H1 (cell line): ENCODE measurements at regions not wholly inside any gene's neighbourhood (a gene's known extent, or its start where the extent isn't known, plus 50 kb on each side); places are given as distances from the start of the nearest gene placed in this dataset.

Experiments used
- ASH2L ChIP-seq: fragments of 200-600, 300-600 bp; sonication (generic); IDR thresholded peaks from one replicate; pipeline ENCODE4 v1.7.1; 2017; ENCODE audit warnings: low read length
- KDM5A ChIP-seq: fragments of 200-600 bp; IDR thresholded peaks from 2 replicates; pipeline ENCODE4 v1.7.1; 2012; ENCODE audit warnings: mild to moderate bottlenecking, low read length, inconsistent platforms, mixed read lengths
- MAFK ChIP-seq: IDR thresholded peaks from 2 replicates; pipeline ENCODE4 v1.6.1; 2012; ENCODE audit warnings: low read depth, mild to moderate bottlenecking, improper control_type of control experiment, low read length
- MAX ChIP-seq: IDR thresholded peaks from 2 replicates; pipeline ENCODE4 v1.6.1; 2012; ENCODE audit warnings: inconsistent platforms
- SIX5 ChIP-seq: IDR thresholded peaks from 2 replicates; pipeline ENCODE4 v1.6.1; 2011; ENCODE audit warnings: mild to moderate bottlenecking, low read depth, low read length
- SP4 ChIP-seq: IDR thresholded peaks from 2 replicates; pipeline ENCODE4 v1.6.1; 2012; ENCODE audit warnings: low read length, inconsistent platforms
- TCF12 ChIP-seq: IDR thresholded peaks from 2 replicates; pipeline ENCODE4 v1.6.1; 2011; ENCODE audit warnings: low read depth, mild to moderate bottlenecking, low read length

GRCh38 chrX:69034451-69034850 is 130.8 kb downstream of the PJA1 start (continued):
- no peak for TF ChIP-seq KDM5A
- TF ChIP-seq SP4: no peak
- no peak for TF ChIP-seq SIX5
- no peak for TF ChIP-seq MAX
- TF ChIP-seq TCF12: no peak
- TF ChIP-seq MAFK: no peak
- TF ChIP-seq ASH2L: no peak
- TF ChIP-seq, all 59 proteins: peak for 0
